ENCODE measurements at regions not wholly inside any gene's neighbourhood (a gene's known extent, or its start where the extent isn't known, plus 50 kb on each side); places are given as distances from the start of the nearest gene placed in this dataset.

- DNase-seq: no peak
- H3K27me3 ChIP-seq (replicated peaks): no peaks in the 10 kb centered on the region
- no peaks in the 10 kb centered on the region for H3K36me3 ChIP-seq (replicated peaks)
- H3K4me3 ChIP-seq (ENCODE audit: low read depth, low read length): no peak overlapping the region
- no peak for TF ChIP-seq CTCF (IDR thresholded peaks at IDR 0.05; ENCODE audit: low read depth, low read length, missing control alignments)
- in situ Hi-C loops (cut with HindIII; ENCODE audit: low pct_ligation_motif_present, low sequenced_read_pairs): no loop called here
- H3K27ac ChIP-seq: no peak overlapping the region
These were observed 51.2 kb downstream of the FOXL3 start for GRCh38 chr7:340979-341694.

GRCh38 chr7:341841-342638 is 52.1 kb downstream of the FOXL3 start:
- no peak for DNase-seq
- H3K36me3 ChIP-seq (replicated peaks): no peaks in the 10 kb centered on the region
- in situ Hi-C loops (cut with HindIII; ENCODE audit: low pct_ligation_motif_present, low sequenced_read_pairs): no loop called here
- TF ChIP-seq CTCF (IDR thresholded peaks at IDR 0.05; ENCODE audit: low read depth, low read length, missing control alignments): no peak
- no peak overlapping the region for H3K4me3 ChIP-seq (ENCODE audit: low read depth, low read length)
- no peaks in the 10 kb centered on the region for H3K27me3 ChIP-seq (replicated peaks)
- H3K27ac ChIP-seq: no peak overlapping the region

- no peak for TF ChIP-seq CTCF (IDR thresholded peaks at IDR 0.05; ENCODE audit: low read depth, low read length, missing control alignments)
- no peak for DNase-seq
- H3K4me3 ChIP-seq (ENCODE audit: low read depth, low read length): no peak overlapping the region
- no peaks in the 10 kb centered on the region for H3K27me3 ChIP-seq (replicated peaks)
- no peaks in the 10 kb centered on the region for H3K36me3 ChIP-seq (replicated peaks)
- in situ Hi-C loops (cut with HindIII; ENCODE audit: low pct_ligation_motif_present, low sequenced_read_pairs): no loop called here
- no peak overlapping the region for H3K27ac ChIP-seq
These were observed 52.8 kb downstream of the FOXL3 start for GRCh38 chr7:342681-343216.

- Histone ChIP-seq H3K4me3 (ENCODE audit: low read depth, low read length) (no peak overlapping the region), H3K27me3 (replicated peaks) (no peaks in the 10 kb centered on the region), H3K27ac (no peak overlapping the region), H3K36me3 (replicated peaks) (no peaks in the 10 kb centered on the region)
- TF ChIP-seq CTCF (IDR thresholded peaks at IDR 0.05; ENCODE audit: low read depth, low read length, missing control alignments): no peak
- no peak for DNase-seq
- in situ Hi-C loops (cut with HindIII; ENCODE audit: low pct_ligation_motif_present, low sequenced_read_pairs): no loop called here
These were observed 53.4 kb downstream of the FOXL3 start for GRCh38 chr7:343227-343822.

GRCh38 chr7:343864-344607 is 54.1 kb downstream of the FOXL3 start:
- no peaks in the 10 kb centered on the region for H3K27me3 ChIP-seq (replicated peaks)
- no peak for TF ChIP-seq CTCF (IDR thresholded peaks at IDR 0.05; ENCODE audit: low read depth, low read length, missing control alignments)

More at GRCh38 chr7:343864-344607, 54.1 kb downstream of the FOXL3 start:
- in situ Hi-C loops (cut with HindIII; ENCODE audit: low pct_ligation_motif_present, low sequenced_read_pairs): no loop called here
- no peak for DNase-seq
- Histone ChIP-seq H3K27ac (no peak overlapping the region), H3K36me3 (replicated peaks) (no peaks in the 10 kb centered on the region), H3K4me3 (ENCODE audit: low read depth, low read length) (no peak overlapping the region)

Measured in brain microvascular endothelial cell (primary cell).